ACC112 (cell line): ENCODE measurements at regions not wholly inside any gene's neighbourhood (a gene's known extent, or its start where the extent isn't known, plus 50 kb on each side); places are given as distances from the start of the nearest gene placed in this dataset.

Source experiments
- H2AFZ ChIP-seq: fragments of 200-600 bp; sonication (generic); one replicate; pipeline ENCODE4 v1.6.0; 2017; ENCODE audit warnings: antibody characterized with exemption, low read length; ENCODE audit not compliant: unreplicated experiment
- H3K27ac ChIP-seq: fragments of 200-600 bp; sonication (generic); 2 replicates; pipeline ENCODE4 v1.5.1; 2014; ENCODE audit warnings: low read depth, mild to moderate bottlenecking, antibody characterized with exemption, low read length, moderate library complexity
- H3K27me3 ChIP-seq: fragments of 200-600 bp; sonication (generic); 2 replicates; pipeline ENCODE4 v1.6.1; 2014; ENCODE audit warnings: mild to moderate bottlenecking, antibody characterized with exemption, low read length, moderate library complexity, mixed read lengths; ENCODE audit not compliant: insufficient read depth
- H3K36me3 ChIP-seq: fragments of 200-600 bp; sonication (generic); 2 replicates; pipeline ENCODE4 v1.6.1; 2016; ENCODE audit warnings: mild to moderate bottlenecking, antibody characterized with exemption, low read length, moderate library complexity, mixed read lengths; ENCODE audit not compliant: insufficient read depth
- H3K4me1 ChIP-seq: fragments of 200-600 bp; sonication (generic); one replicate; pipeline ENCODE4 v1.6.1; 2016; ENCODE audit warnings: low read length, mixed read lengths; ENCODE audit not compliant: insufficient read depth, unreplicated experiment, control insufficient read depth
- H3K4me3 ChIP-seq: fragments of 200-600 bp; sonication (generic); 2 replicates; pipeline ENCODE4 v1.5.1; 2014; ENCODE audit warnings: mild to moderate bottlenecking, low read depth, low read length
- H3K79me2 ChIP-seq: fragments of 200-600 bp; sonication (generic); one replicate; pipeline ENCODE4 v1.6.0; 2016; ENCODE audit warnings: low read length; ENCODE audit not compliant: control insufficient read depth, unreplicated experiment, insufficient read depth

DNA sequence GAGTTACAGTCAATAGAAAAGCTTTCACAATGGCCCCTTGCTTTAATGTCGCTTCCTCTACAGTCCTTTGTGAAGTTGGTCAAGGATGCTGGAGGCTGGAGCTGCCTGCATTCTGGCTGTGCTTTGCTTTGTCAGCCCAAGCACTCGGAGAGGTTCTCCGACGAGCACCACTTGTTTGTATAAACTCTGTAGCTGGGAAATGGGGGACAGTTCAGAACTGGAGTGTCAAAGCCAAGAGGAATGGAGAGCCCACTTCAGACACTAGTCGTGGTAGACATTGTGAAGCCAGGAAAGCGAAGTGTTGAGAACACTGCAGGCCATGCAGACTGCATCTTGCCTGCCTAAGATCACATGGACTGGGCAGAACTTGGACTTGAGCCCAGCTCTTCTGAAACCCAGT, 330.3 kb downstream of the GADD45G start:
- no peaks in the 10 kb centered on the region for H3K79me2 ChIP-seq
- H3K4me1 ChIP-seq = no peaks in the 10 kb centered on the region
- no peaks in the 10 kb centered on the region for H3K36me3 ChIP-seq
- H3K27me3 ChIP-seq = no peaks in the 10 kb centered on the region
- no peak overlapping the region for H3K4me3 ChIP-seq
- H2AFZ ChIP-seq = no peak overlapping the region
- no peak overlapping the region for H3K27ac ChIP-seq

DNA sequence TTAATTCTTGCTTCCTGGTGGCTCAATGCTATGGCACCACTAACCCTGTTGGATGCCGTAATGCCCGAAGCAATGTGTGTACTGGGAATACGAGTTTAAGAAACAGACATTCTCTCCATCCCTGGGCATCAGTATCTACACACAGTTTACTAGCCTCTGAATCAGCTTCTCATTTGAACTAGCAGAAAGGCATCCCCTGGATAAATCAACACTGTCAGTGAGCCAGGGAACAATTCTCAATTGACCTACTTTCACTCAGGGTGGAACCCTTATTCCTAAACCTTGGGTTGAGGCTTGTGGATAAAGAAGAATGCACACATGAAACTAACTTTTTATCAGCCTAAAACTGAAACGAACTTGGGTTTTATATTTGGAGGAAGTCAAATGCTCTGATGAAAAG, 331.0 kb downstream of the GADD45G start:
- Histone ChIP-seq H3K27ac (no peak overlapping the region), H3K27me3 (no peaks in the 10 kb centered on the region), H3K79me2 (no peaks in the 10 kb centered on the region)

DNA sequence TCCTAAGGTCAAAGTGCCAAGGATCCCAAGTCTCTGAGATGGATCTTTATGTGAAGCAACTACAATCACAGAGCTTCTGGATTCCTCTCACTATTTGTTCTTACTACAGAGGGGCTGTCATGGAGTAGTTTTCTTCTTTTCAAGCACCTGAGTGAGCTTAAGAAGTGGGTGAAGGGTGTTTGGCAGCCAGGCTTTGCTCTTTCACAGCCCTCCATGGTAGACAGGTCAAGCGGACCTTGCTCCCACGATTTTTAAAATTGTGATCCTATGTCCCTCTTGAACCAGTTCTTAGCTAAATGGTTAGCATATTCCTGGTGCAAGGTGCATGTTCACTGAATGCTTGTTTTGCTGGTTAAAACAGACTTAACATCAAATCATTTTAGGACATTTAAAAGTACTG, 332.2 kb downstream of the GADD45G start:
- no peaks in the 10 kb centered on the region for H3K36me3 ChIP-seq
- no peaks in the 10 kb centered on the region for H3K4me1 ChIP-seq
- H3K79me2 ChIP-seq = no peaks in the 10 kb centered on the region
- H3K27me3 ChIP-seq = no peaks in the 10 kb centered on the region
- H3K4me3 ChIP-seq = no peak overlapping the region
- H2AFZ ChIP-seq = no peak overlapping the region
- no peak overlapping the region for H3K27ac ChIP-seq

More for the DNA sequence above, 331.0 kb downstream of the GADD45G start:
- no peaks in the 10 kb centered on the region for H3K4me1 ChIP-seq
- H3K36me3 ChIP-seq = no peaks in the 10 kb centered on the region
- H3K4me3 ChIP-seq = no peak overlapping the region
- no peak overlapping the region for H2AFZ ChIP-seq

DNA sequence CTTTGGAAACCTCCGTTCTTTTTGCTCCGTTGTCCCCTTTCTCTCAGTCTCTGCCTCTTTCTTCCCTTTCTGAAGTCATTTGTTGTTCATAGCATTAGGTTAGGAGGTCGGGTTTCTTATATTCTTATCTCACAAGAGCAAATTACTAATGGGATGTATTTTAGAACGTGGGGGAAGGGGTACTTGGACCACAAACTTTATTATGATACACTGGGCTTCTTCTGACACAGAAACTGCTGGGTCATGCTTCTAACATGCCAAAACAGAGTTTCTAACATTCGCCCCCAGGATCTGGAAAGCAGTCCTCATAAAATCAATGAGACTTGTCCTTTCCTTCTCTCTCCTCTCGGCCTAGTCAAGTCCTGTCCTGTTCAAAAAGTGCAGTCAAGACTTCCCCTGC, 334.4 kb downstream of the GADD45G start:
- Histone ChIP-seq H2AFZ (no peak overlapping the region), H3K79me2 (no peaks in the 10 kb centered on the region), H3K4me1 (no peaks in the 10 kb centered on the region), H3K4me3 (no peak overlapping the region), H3K36me3 (no peaks in the 10 kb centered on the region), H3K27me3 (no peaks in the 10 kb centered on the region), H3K27ac (no peak overlapping the region)

DNA sequence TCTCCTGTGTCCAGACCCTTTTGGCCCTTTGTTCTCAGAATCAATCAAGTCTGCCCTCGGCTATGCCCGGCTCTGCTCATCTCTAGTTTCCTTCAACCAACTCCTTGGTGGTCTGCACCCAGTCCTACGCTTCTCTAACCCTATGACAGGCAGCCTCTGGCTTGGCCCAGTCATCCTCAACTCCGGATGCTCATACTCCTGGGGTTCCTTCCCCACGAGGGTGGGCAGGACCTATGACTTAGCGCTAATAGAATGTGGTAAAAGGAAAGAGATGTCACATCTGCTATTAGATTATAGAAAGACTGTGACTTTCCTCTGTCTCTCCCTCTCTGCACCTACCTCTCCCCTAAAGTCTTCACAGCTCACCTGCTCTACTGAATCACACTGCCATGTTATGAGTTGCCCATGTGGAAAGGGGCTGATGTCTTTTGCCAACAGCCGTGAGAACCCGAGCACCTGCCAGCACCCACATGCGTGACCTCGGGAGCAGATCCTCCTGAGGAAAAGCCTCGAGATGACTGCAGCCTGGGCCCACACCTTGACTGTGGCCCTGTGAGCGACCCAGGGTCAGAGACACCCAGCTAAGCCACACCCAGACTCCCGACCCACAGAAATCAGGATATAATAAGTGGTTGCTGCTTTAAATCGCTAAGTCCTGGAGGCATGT, 334.9 kb downstream of the GADD45G start:
- no peak overlapping the region for H3K27ac ChIP-seq
- H2AFZ ChIP-seq = no peak overlapping the region
- no peaks in the 10 kb centered on the region for H3K79me2 ChIP-seq
- H3K4me3 ChIP-seq = no peak overlapping the region
- H3K27me3 ChIP-seq = no peaks in the 10 kb centered on the region
- no peaks in the 10 kb centered on the region for H3K36me3 ChIP-seq
- H3K4me1 ChIP-seq = no peaks in the 10 kb centered on the region

DNA sequence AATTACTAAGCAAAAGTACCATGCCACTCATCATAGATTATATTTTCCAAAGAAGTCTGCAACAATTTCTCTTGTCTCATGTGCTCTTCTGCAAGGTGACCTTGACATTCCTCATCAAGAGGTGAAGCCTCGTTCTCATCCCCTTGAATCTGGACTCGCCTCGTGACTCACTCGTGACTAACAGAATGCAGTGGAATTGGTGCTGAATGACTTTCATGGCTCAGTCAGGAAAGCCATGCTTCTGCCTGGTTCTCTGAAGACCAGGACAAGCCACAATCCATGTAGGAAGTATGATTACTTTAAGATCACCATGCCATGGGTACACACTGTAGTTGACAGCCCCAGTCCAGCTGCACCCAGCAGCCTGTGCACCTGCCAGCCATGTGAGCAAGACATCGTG, 335.8 kb downstream of the GADD45G start:
- no peak overlapping the region for H3K4me3 ChIP-seq
- no peaks in the 10 kb centered on the region for H3K27me3 ChIP-seq
- no peak overlapping the region for H2AFZ ChIP-seq
- no peaks in the 10 kb centered on the region for H3K4me1 ChIP-seq
- no peaks in the 10 kb centered on the region for H3K36me3 ChIP-seq
- no peaks in the 10 kb centered on the region for H3K79me2 ChIP-seq
- H3K27ac ChIP-seq = no peak overlapping the region

DNA sequence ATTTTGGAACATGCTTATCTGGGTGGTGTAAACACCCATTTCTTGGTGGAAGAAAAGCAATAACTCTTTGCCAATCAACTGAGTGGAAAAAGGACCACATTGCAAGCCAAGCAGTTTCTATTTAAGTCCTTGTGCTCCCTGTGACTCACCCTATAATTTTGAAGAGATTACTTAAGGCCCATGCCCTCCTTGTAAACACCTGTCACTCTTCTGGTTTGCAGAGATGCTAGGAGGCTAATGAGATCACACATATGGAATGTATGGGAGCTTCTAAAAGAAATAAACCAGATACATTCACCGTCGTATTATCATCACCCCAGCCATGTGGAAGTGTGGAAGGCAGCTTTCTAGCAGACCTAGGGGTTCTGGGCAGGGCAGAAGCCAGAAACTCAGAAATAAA, 337.1 kb downstream of the GADD45G start:
- Histone ChIP-seq H3K4me3 (no peak overlapping the region), H3K4me1 (no peaks in the 10 kb centered on the region), H3K27me3 (no peaks in the 10 kb centered on the region), H3K27ac (no peak overlapping the region), H3K79me2 (no peaks in the 10 kb centered on the region), H2AFZ (no peak overlapping the region), H3K36me3 (no peaks in the 10 kb centered on the region)

DNA sequence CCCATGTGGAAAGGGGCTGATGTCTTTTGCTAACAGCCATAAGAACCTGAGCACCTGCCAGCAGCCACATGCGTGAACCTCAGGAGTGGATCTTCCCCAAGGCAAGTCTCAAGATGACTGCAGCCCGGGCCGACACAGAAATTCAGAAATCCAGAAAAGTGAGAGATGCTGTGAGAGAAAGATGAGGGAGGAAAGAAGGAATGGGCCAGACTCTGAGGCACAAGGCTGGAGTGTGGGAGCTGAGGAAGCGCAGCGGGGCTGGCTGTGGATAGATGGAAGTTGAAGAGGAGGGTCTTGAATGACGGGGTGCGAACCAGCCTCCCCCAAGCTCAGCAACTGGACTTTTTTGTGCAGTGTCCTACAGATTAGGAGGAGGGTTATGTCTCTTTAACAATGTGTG, 337.8 kb downstream of the GADD45G start:
- Histone ChIP-seq H3K27ac (no peak overlapping the region), H3K36me3 (no peaks in the 10 kb centered on the region), H3K4me1 (no peaks in the 10 kb centered on the region), H3K79me2 (no peaks in the 10 kb centered on the region), H3K4me3 (no peak overlapping the region), H2AFZ (no peak overlapping the region), H3K27me3 (no peaks in the 10 kb centered on the region)

DNA sequence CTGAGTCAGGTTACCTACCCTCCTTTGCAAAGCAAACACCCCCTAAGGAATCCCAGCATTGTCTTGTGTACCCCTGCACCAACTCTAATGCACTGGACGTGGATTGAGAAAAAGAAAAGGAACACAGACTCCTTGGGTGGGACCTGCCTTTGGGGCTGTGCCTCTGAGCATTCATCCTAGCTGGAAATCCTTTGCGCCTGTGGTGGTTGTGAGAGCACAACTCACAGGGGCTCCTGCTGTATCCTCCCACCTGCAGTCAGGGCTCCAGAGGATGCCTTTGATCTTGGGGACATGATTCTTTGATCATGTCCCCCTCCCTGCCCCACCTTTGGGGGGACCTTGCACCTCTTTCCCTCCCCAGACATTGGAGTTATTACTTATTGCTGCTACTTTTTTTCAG, 338.5 kb downstream of the GADD45G start:
- no peak overlapping the region for H3K27ac ChIP-seq
- H3K36me3 ChIP-seq = no peaks in the 10 kb centered on the region
- no peak overlapping the region for H3K4me3 ChIP-seq
- H3K27me3 ChIP-seq = no peaks in the 10 kb centered on the region
- H3K79me2 ChIP-seq = no peaks in the 10 kb centered on the region
- H3K4me1 ChIP-seq = no peaks in the 10 kb centered on the region
- no peak overlapping the region for H2AFZ ChIP-seq

DNA sequence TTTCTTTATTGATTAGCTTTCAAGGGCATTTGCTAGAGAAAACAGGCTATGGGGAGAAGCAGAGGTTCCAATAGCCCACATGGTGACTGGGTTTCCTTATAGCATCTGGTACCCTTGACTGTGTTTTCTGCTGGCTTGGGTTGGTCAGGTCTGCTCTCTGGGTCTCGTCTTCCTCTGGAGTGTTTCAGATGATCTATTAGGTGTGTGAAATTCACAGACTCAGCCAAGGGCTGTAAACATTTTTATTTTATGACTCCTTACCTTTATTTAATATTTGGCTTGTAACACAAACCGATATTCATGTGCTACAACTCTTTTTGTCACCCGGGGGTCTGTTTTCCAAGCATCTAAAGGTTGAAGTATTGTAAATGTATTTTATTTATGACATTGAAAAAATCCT, 338.9 kb downstream of the GADD45G start:
- no peak overlapping the region for H3K27ac ChIP-seq
- no peak overlapping the region for H2AFZ ChIP-seq
- H3K4me3 ChIP-seq = no peak overlapping the region
- no peaks in the 10 kb centered on the region for H3K79me2 ChIP-seq
- no peaks in the 10 kb centered on the region for H3K4me1 ChIP-seq
- H3K36me3 ChIP-seq = no peaks in the 10 kb centered on the region
- no peaks in the 10 kb centered on the region for H3K27me3 ChIP-seq

DNA sequence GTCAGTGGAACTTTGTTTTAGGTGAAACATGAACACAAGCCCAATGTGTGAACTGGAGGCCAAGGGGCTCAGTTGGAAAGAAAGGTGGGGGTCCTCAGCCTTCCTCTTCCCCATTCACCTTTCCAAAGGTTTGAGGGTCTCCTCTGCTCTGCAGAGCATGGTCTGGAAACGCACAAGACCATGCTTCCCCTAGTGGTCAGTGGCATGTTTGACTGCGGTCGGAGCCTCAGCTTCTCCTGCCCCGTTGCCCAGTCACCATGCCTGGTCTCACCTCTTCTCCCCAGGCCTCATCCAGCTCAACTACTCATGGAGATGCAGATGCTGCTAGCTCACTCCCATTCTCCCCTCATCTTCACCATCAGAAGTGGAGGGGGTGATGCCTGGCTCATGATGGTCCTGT, 340.3 kb downstream of the GADD45G start:
- Histone ChIP-seq H3K4me1 (no peaks in the 10 kb centered on the region), H2AFZ (no peak overlapping the region), H3K27ac (no peak overlapping the region), H3K27me3 (no peaks in the 10 kb centered on the region), H3K4me3 (no peak overlapping the region), H3K79me2 (no peaks in the 10 kb centered on the region), H3K36me3 (no peaks in the 10 kb centered on the region)
